Skeletal muscle cell (primary cell): ENCODE measurements at regions not wholly inside any gene's neighbourhood (a gene's known extent, or its start where the extent isn't known, plus 50 kb on each side); places are given as distances from the start of the nearest gene placed in this dataset.

ENCODE experiments used
- DNase-seq: peaks from one replicate; pipeline ENCODE4 v3.0.0-alpha.2; 2010; ENCODE audit warnings: low read depth
- H3K4me3 ChIP-seq: 2 replicates; pipeline ENCODE4 v1.5.1; 2011; ENCODE audit warnings: low read depth, mild to moderate bottlenecking, control low read depth, low read length, moderate library complexity

- H3K4me3 ChIP-seq = no peak overlapping the region
- DNase-seq = no peak
Observed at GRCh38 chr1:101290922-101291561, 54.2 kb downstream of the S1PR1 start.

- DNase-seq = peak; percentile 78
- no peak overlapping the region for H3K4me3 ChIP-seq
Observed at GRCh38 chr1:101291562-101292380, 55.0 kb downstream of the S1PR1 start.

DNA sequence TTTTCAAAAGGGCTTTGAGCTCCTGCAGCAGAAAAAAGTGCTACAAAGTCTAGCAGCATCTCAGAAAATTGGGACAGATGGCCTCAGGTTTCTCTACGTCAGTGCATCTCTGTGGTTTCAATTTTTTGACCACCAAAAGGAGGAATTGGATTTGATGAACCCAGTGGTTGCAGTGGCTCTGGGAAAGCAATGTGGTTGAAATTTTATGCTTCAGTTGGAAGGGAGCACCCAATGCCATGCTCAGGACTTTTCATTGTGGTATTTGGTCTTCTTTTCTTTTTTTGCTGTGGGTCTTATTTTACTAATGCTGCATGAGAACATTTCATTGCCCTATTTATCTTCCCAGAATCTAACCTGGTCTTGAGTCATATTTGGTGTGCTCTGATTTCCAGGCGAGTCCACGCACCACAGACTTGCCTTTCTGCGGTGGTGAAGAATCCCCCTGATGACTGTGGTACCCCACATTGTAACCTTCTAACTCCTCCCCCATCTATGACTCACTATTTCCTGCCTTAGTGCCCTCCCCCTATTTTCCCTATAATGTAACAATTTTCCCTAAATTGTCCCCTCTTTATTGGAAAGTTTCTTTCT, 56.7 kb downstream of the S1PR1 start:
- H3K4me3 ChIP-seq = no peak overlapping the region
- peak; percentile 20 for DNase-seq

DNA sequence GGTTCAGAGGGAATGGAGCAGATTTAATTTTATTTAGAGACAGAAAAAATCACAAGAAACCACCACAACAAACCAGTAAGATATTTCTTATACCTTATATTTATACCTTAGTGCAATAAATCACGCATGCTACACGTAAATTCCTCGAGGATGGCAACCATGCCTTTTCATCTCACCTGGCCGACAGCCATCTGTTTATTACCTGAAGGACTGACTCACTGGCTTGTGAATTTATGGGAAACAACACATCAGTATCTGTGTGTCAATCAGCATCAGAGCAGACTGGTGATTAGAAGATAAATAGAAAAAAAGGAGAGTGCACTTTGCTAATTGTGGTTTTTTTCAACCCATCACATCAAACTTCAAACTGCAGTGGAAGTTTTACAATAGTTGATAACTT, 58.4 kb downstream of the S1PR1 start:
- no peak overlapping the region for H3K4me3 ChIP-seq
- DNase-seq = no peak

GRCh38 chr1:101298663-101299062, 61.8 kb downstream of the S1PR1 start:
- H3K4me3 ChIP-seq = no peak overlapping the region
- DNase-seq = no peak

DNA sequence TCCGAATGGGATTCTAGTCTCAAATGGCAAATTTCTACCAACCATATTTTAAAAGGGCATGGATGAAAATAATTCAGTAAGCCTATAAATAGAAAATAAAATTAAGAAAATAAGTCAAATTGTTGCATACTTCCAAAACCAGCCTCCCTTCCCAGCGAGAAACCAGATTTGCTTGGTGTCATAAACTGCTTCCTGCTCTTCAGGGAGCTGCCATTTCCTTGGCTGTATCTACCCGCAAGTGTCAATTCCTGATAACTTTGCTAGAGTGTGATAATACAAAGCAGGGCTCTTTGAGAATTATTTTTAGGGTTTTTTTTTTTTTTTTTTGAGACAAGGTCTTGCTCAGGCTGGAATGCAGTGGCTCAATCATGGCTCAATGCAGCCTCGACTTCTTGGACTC, 62.3 kb downstream of the S1PR1 start:
- H3K4me3 ChIP-seq = no peak overlapping the region
- DNase-seq = no peak

DNA sequence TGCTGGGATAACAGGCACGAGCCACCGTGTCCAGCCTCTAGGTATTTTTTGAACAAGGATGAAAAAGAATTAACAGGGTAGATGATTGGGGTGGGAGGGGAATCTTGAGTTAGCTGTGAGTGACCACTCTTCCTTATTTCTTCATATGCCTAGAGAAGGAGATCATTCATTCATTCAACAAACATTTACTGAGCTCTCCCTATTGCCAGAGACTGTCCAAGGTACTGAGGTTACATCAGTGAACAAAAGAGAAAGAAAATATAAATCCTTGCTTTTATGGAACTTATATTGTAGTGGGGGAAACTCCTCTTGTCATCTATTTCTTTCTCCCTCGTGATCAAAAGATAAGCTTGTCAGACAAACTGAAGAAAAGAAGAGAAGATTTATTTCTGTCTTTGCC, 62.9 kb downstream of the S1PR1 start:
- DNase-seq = no peak
- no peak overlapping the region for H3K4me3 ChIP-seq

GRCh38 chr1:101300916-101301315, 64.1 kb downstream of the S1PR1 start:
- no peak overlapping the region for H3K4me3 ChIP-seq
- no peak for DNase-seq

GRCh38 chr1:101301446-101302057, 64.7 kb downstream of the S1PR1 start:
- DNase-seq = no peak

DNA sequence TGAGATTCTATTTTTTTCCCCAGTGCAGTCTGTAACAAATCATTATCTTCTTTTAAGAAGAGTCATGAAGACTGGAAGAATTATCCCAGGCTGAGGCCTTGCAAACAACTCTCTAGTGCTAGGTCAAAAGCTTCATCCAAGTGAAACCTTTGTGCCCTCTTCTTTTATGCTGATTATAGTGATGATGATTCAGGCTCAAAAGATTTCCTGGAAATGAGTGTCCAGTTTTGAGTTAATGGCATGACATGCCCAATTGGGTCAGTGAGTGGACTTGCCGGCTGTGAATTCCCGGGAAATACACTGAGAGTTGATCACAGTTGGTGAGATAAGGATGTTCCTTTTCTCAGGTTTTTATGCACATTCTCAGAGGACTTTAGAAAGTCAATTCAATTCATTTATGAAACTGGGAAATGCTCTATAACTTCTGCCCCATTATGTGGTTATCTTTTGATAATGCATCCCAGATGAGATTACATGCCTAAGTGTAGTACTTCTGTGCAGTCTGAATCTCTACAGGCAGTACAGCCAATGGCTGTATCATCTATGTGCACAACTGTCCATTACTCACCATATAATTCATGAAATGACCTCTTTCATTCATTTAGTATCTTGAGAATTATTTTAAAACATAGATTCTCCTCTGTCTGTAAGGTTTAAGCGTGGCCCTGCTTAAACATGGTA, 66.2 kb downstream of the S1PR1 start:
- DNase-seq = no peak
- no peak overlapping the region for H3K4me3 ChIP-seq

More at GRCh38 chr1:101301446-101302057, 64.7 kb downstream of the S1PR1 start:
- no peak overlapping the region for H3K4me3 ChIP-seq

GRCh38 chr1:101307985-101308689, 71.3 kb downstream of the S1PR1 start:
- H3K4me3 ChIP-seq = no peak overlapping the region
- DNase-seq = no peak

GRCh38 chr1:101308935-101309333, 72.1 kb downstream of the S1PR1 start:
- DNase-seq = no peak
- H3K4me3 ChIP-seq = no peak overlapping the region

- peak overlapping the region; percentile 40 for H3K4me3 ChIP-seq
- no peak for DNase-seq
Observed at GRCh38 chr1:101309334-101310311, 72.8 kb downstream of the S1PR1 start.

- DNase-seq = no peak
- no peak overlapping the region for H3K4me3 ChIP-seq
Observed at GRCh38 chr1:101310506-101310905, 73.7 kb downstream of the S1PR1 start.

- no peak overlapping the region for H3K4me3 ChIP-seq
- DNase-seq = no peak
Observed at GRCh38 chr1:101311146-101311920, 74.5 kb downstream of the S1PR1 start.

DNA sequence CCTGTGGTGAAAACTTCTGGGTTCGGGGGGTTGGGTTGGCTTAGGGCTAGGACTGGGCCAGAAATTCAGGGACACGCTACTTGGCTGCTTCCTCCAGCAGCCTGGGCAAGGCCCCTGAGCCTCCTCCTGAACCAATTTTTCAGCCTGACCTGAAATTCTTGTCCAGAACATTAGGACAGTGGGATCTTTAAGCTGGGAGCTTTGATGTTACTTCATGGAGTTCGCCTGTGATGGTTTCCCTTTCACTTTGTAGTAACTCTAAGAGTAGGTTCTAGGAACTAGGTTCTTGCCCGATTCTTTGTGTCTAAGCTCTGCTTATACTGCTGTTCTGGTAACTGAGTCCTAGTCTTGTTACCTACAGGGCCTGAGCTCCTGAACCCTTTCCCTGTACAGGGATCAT, 75.3 kb downstream of the S1PR1 start:
- no peak for DNase-seq
- H3K4me3 ChIP-seq = no peak overlapping the region

DNA sequence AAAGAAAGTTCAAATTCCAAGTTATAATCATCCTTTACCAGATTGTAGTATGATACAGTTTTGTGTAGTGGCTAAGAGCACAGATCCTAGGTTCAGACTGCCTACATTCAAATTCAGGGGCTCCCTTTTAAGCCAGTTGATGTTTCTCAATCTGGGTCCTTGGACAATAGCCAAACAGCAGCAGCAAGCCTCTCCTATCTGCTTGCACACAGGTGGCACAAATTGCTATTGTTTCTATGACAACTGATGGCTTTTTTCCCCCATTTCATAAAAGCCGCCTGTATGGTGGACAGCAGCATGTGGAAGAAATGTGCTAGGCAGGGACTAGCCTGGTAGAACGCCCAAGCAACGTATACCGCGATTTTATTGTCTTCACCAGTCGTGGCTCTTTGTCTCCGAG, 76.5 kb downstream of the S1PR1 start:
- no peak for DNase-seq
- no peak overlapping the region for H3K4me3 ChIP-seq
